Endothelial cell of umbilical vein (primary cell): ENCODE measurements at regions not wholly inside any gene's neighbourhood (a gene's known extent, or its start where the extent isn't known, plus 50 kb on each side); places are given as distances from the start of the nearest gene placed in this dataset.
A peak's percentile ranks its signal among the peaks of the same experiment; 100 is the strongest.

Source experiments
- BruUV-seq: library from RNA; stranded (reverse); fragments of 400-500 nt; replicated peaks from 2 replicates; lab custom pipeline; 2021; lab: Mats Ljungman, UMichigan
- CTCF ChIA-PET: fragments of 300-600, 350-600 bp; sonication (Branson Sonifier 250); formaldehyde crosslinking; loops from one replicate; lab custom pipeline; 2021; ENCODE audit warnings: antibody characterized with exemption, inconsistent platforms; lab: Charles Lee
- POLR2A ChIA-PET: fragments of 300-600, 350-600 bp; sonication (Branson Sonifier 250); formaldehyde crosslinking; loops from one replicate; lab custom pipeline; 2021; ENCODE audit warnings: antibody characterized with exemption, inconsistent platforms; lab: Charles Lee
- DNase-seq: peaks from one replicate; pipeline ENCODE4 v3.0.0-alpha.2; 2011; ENCODE audit warnings: low read depth, low spot score
- FAIRE-seq: peaks from 2 replicates; lab custom pipeline; 2011; peaks lifted over from hg19 to GRCh38; lab: Jason Lieb, UNC
- H2AFZ ChIP-seq: 2 replicates; pipeline ENCODE4 v1.6.0; 2012; ENCODE audit warnings: low read depth, low read length, control low read depth, inconsistent platforms
- H3K27ac ChIP-seq: 2 replicates; pipeline ENCODE4 v1.5.1; 2011; ENCODE audit warnings: low read depth, mild to moderate bottlenecking, control low read depth, low read length, moderate library complexity; ENCODE audit not compliant: insufficient read depth
- H3K27me3 ChIP-seq, 2 experiments: 2 replicates each; pipeline versions ENCODE4 v1.6.0 to v1.6.1; 2011; ENCODE audit warnings: low read length in 2 of 2, mixed read lengths in 1 of 2; ENCODE audit not compliant: control insufficient read depth in 2 of 2, insufficient read depth in 2 of 2
- H3K36me3 ChIP-seq, 2 experiments: 2 replicates in 1 of 2; 3 replicates in 1 of 2; pipeline ENCODE4 v1.5.1; 2011; ENCODE audit warnings: low read length in 2 of 2, mild to moderate bottlenecking in 1 of 2, moderate library complexity in 1 of 2; ENCODE audit not compliant: control insufficient read depth in 2 of 2, insufficient read depth in 2 of 2; ENCODE audit errors: extremely low read depth in 1 of 2
- H3K4me1 ChIP-seq: 3 replicates; pipeline ENCODE4 v1.5.1; 2011; ENCODE audit warnings: mild to moderate bottlenecking, low read length; ENCODE audit not compliant: control insufficient read depth, insufficient read depth; ENCODE audit errors: extremely low read depth
- H3K4me2 ChIP-seq: 2 replicates; pipeline ENCODE4 v1.6.1; 2011; ENCODE audit warnings: low read length, control low read depth, mixed read lengths; ENCODE audit not compliant: insufficient read depth
- H3K4me3 ChIP-seq, 3 experiments: fragments of 200-600 bp in 1 of 3; sonication (generic), shearing (Covaris generic) in 1 of 3; replicated peaks in 1 of 3; 2 replicates each; pipeline ENCODE4 v1.5.1; 2011 to 2016; ENCODE audit warnings: control low read depth in 3 of 3, low read length in 3 of 3, mild to moderate bottlenecking in 2 of 3, inconsistent platforms in 1 of 3, low read depth in 1 of 3, moderate library complexity in 1 of 3; ENCODE audit not compliant: insufficient read depth in 1 of 3
- H3K79me2 ChIP-seq: 2 replicates; pipeline ENCODE4 v1.6.0; 2012; ENCODE audit warnings: low read length, inconsistent platforms; ENCODE audit not compliant: control insufficient read depth, insufficient read depth
- H3K9ac ChIP-seq: replicated peaks from 2 replicates; pipeline ENCODE3; 2011; ENCODE audit warnings: low read length, control low read depth; ENCODE audit not compliant: insufficient read depth; ENCODE audit errors: extremely low read depth
- H3K9me1 ChIP-seq: replicated peaks from 3 replicates; pipeline ENCODE4 v1.6.0; 2011; ENCODE audit warnings: mild to moderate bottlenecking, low read length; ENCODE audit not compliant: control insufficient read depth, insufficient read depth; ENCODE audit errors: extremely low read depth
- H3K9me3 ChIP-seq: replicated peaks from 2 replicates; pipeline ENCODE4 v1.5.1; 2012; ENCODE audit warnings: low read length, inconsistent platforms; ENCODE audit not compliant: control insufficient read depth, insufficient read depth
- H4K20me1 ChIP-seq: replicated peaks from 2 replicates; pipeline ENCODE3; 2011; ENCODE audit warnings: mild to moderate bottlenecking, low read length; ENCODE audit not compliant: control insufficient read depth, insufficient read depth; ENCODE audit errors: extremely low read depth
- CTCF ChIP-seq, 2 donors: IDR thresholded peaks; 1 replicate in 1 of 2; 2 replicates in 1 of 2; pipeline ENCODE4 v1.5.1; 2011; ENCODE audit warnings: low read length in 2 of 2, mild to moderate bottlenecking in 2 of 2, moderate library complexity in 2 of 2, control low read depth in 1 of 2, inconsistent platforms in 1 of 2, low read depth in 1 of 2; ENCODE audit not compliant: insufficient read depth in 1 of 2; ENCODE audit errors: extremely low read depth in 1 of 2
- EZH2 ChIP-seq: IDR thresholded peaks from 2 replicates; pipeline ENCODE4 v1.6.1; 2012; ENCODE audit warnings: borderline replicate concordance, low read depth, mild to moderate bottlenecking, moderate library complexity, low read length, inconsistent platforms; ENCODE audit not compliant: severe bottlenecking
- FOS ChIP-seq: IDR thresholded peaks from 2 replicates; pipeline ENCODE4 v1.6.1; 2011; ENCODE audit warnings: mild to moderate bottlenecking, low read length, moderate library complexity, borderline replicate concordance; ENCODE audit not compliant: insufficient read depth
- GATA2 ChIP-seq: IDR thresholded peaks from 2 replicates; pipeline ENCODE4 v1.7.0; 2011; ENCODE audit warnings: low read depth, mild to moderate bottlenecking, moderate library complexity, mixed read lengths, low read length; ENCODE audit not compliant: insufficient read length, insufficient read depth
- JUN ChIP-seq: IDR thresholded peaks from 2 replicates; pipeline ENCODE4 v1.6.1; 2011; ENCODE audit warnings: borderline replicate concordance, low read depth; ENCODE audit not compliant: insufficient read length, insufficient read depth
- MYC ChIP-seq: IDR thresholded peaks from one replicate; pipeline ENCODE4 v1.6.1; 2011; ENCODE audit warnings: mild to moderate bottlenecking, low read depth, low read length
- POLR2A ChIP-seq: IDR thresholded peaks from 2 replicates; pipeline ENCODE4 v1.6.1; 2012; ENCODE audit warnings: low read depth, mild to moderate bottlenecking, control low read depth, low read length
- POLR2AphosphoS5 ChIP-seq: IDR thresholded peaks from 2 replicates; pipeline ENCODE4 v1.6.1; 2012; ENCODE audit warnings: low read depth, mild to moderate bottlenecking, control low read depth, low read length, moderate library complexity; ENCODE audit not compliant: insufficient read depth
- dilution Hi-C: fragments of 300-500 bp; cut with MboI; formaldehyde crosslinking; loops from one replicate; pipeline ENCODE4 v1.15.0; 2019; ENCODE audit warnings: low sequenced_read_pairs; ENCODE audit not compliant: extremely low pct_ligation_motif_present
- intact Hi-C: fragments of 100-400 bp; cut with micrococcal nuclease; formaldehyde crosslinking; loops from one replicate; pipeline ENCODE4 v1.10.0; 2022
- TF ChIP-seq, protein P1 (sequence below): IDR thresholded peaks from 2 replicates; pipeline ENCODE4 v1.6.1; 2011; ENCODE audit not compliant: insufficient read depth, insufficient read length

- BruUV-seq = no TSS peak
- DNase-seq = no peak
- H3K9me3 ChIP-seq = no peaks in the 10 kb centered on the region
- H3K36me3 ChIP-seq = no peaks in the 10 kb centered on the region
- intact Hi-C loops = no loop called here
- H3K27ac ChIP-seq = no peak overlapping the region
- no peak overlapping the region for H3K4me2 ChIP-seq
- TF ChIP-seq POLR2AphosphoS5 (no peak), FOS (peak; percentile 55)
- no peaks in the 10 kb centered on the region for H4K20me1 ChIP-seq
- no peak overlapping the region for H3K4me3 ChIP-seq
- ChIA-PET POLR2A (no interaction called here), CTCF (no interaction called here)
- no peak overlapping the region for H3K9ac ChIP-seq
- dilution Hi-C loops = no loop called here
- H3K79me2 ChIP-seq = no peaks in the 10 kb centered on the region
- no peaks in the 10 kb centered on the region for H3K9me1 ChIP-seq
- H3K27me3 ChIP-seq = no peaks in the 10 kb centered on the region
- no peak overlapping the region for H2AFZ ChIP-seq
- peaks cover 6% of the 10 kb centered on the region for H3K4me1 ChIP-seq
- FAIRE-seq = peak; percentile 56
Observed at GRCh38 chr13:26895081-26895807, 134.7 kb upstream of the GPR12 start.

DNA sequence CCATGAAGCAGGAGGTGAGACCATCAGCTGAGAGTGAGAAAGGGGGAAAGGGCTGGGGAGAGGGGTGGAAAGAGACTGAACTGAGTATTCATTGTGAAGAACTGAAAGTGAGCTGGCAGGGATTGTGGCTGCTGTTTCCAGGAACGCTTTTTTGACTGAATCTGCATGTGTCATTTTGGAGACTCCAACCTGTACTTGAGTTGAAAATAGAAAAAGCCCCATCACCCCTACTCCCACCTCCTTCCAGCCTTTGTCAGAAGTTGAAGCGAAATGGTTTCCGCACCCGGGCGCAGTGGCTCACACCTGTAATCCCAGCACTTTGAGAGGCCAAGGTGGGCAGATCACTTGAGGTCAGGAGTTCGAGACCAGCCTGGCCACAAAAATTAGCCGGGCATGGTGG lies 128.0 kb upstream of the GPR12 start:
- FAIRE-seq (no peak), DNase-seq (no peak)

More for the DNA sequence above, 128.0 kb upstream of the GPR12 start:
- no peak overlapping the region for H3K4me2 ChIP-seq
- no peak overlapping the region for H2AFZ ChIP-seq
- H3K9me3 ChIP-seq = no peaks in the 10 kb centered on the region
- H3K27ac ChIP-seq = no peak overlapping the region
- H3K9me1 ChIP-seq = no peaks in the 10 kb centered on the region
- no peaks in the 10 kb centered on the region for H3K79me2 ChIP-seq
- intact Hi-C loops = no loop called here
- dilution Hi-C loops = no loop called here
- no peak overlapping the region for H3K4me3 ChIP-seq
- BruUV-seq = no TSS peak
- no peak for TF ChIP-seq MYC
- no peak for TF ChIP-seq FOS
- TF ChIP-seq POLR2AphosphoS5 = no peak
- TF ChIP-seq POLR2A = no peak
- TF ChIP-seq, protein P1, sequence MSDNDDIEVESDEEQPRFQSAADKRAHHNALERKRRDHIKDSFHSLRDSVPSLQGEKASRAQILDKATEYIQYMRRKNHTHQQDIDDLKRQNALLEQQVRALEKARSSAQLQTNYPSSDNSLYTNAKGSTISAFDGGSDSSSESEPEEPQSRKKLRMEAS = no peak
- TF ChIP-seq CTCF (IDR thresholded peaks at IDR 0.05; ENCODE audit: extremely low read depth in 1 of 2, insufficient read depth in 1 of 2, low read depth in 1 of 2, low read length in 2 of 2) = no peak
- no peak for TF ChIP-seq EZH2
- TF ChIP-seq GATA2 = no peak
- TF ChIP-seq JUN = no peak
- no peaks in the 10 kb centered on the region for H3K36me3 ChIP-seq
- no peaks in the 10 kb centered on the region for H4K20me1 ChIP-seq
- no peaks in the 10 kb centered on the region for H3K27me3 ChIP-seq
- CTCF ChIA-PET = interaction anchor here (0.7 to 3.0 kb wide), 3 partner anchors 10 to 16 kb away, joined by 3 to 18 read pairs (median 5); no protein-coding TSS in a partner anchor
- POLR2A ChIA-PET = no interaction called here
- no peaks in the 10 kb centered on the region for H3K4me1 ChIP-seq
- H3K9ac ChIP-seq = no peak overlapping the region
